Neural cell (in vitro differentiated cells): ENCODE measurements at regions not wholly inside any gene's neighbourhood (a gene's known extent, or its start where the extent isn't known, plus 50 kb on each side); places are given as distances from the start of the nearest gene placed in this dataset.
"Not testable (repeated sequence)": the region's sequence is repeated elsewhere in the genome, so short reads cannot be mapped to it uniquely, and the experiment has no call there.

Experiments
- H2AFZ ChIP-seq: fragments of 200-600, 300-800 bp; sonication (generic), shearing (Covaris generic); 2 replicates; pipeline ENCODE4 v1.6.0; 2014; ENCODE audit warnings: low read depth, mild to moderate bottlenecking, antibody characterized with exemption, low read length, moderate library complexity
- H3F3A ChIP-seq: fragments of 200-600 bp; shearing (Covaris generic); 2 replicates; pipeline ENCODE4 v1.6.1; 2016; ENCODE audit warnings: mild to moderate bottlenecking, moderate library complexity, mixed read lengths, antibody characterized with exemption, low read length; ENCODE audit not compliant: insufficient read depth, poor library complexity, severe bottlenecking
- H3K27ac ChIP-seq: fragments of 200-600, 300-800 bp; sonication (generic), shearing (Covaris generic); 2 replicates; pipeline ENCODE4 v1.5.1; 2014; ENCODE audit warnings: mild to moderate bottlenecking, low read length, moderate library complexity
- H3K27me3 ChIP-seq: fragments of 300-800, 200-600 bp; sonication (generic), shearing (Covaris generic); 2 replicates; pipeline ENCODE4 v1.6.0; 2014; ENCODE audit warnings: mild to moderate bottlenecking, low read depth, low read length, moderate library complexity; ENCODE audit not compliant: insufficient read depth
- H3K36me3 ChIP-seq: fragments of 300-800, 200-600 bp; sonication (generic), shearing (Covaris generic); 2 replicates; pipeline ENCODE4 v1.5.1; 2014; ENCODE audit warnings: mild to moderate bottlenecking, antibody characterized with exemption, low read length, moderate library complexity; ENCODE audit not compliant: insufficient read depth
- H3K4me2 ChIP-seq: fragments of 300-800, 200-600 bp; sonication (generic), shearing (Covaris generic); 2 replicates; pipeline ENCODE4 v1.6.0; 2014; ENCODE audit warnings: mild to moderate bottlenecking, low read length
- H3K4me3 ChIP-seq: fragments of 300-800, 200-600 bp; sonication (generic), shearing (Covaris generic); 2 replicates; pipeline ENCODE4 v1.5.1; 2014; ENCODE audit warnings: mild to moderate bottlenecking, low read length, moderate library complexity
- H3K79me2 ChIP-seq: fragments of 200-600 bp; shearing (Covaris generic); replicated peaks from 2 replicates; pipeline ENCODE4 v1.6.0; 2014; ENCODE audit warnings: mild to moderate bottlenecking, low read length, moderate library complexity; ENCODE audit not compliant: insufficient read depth
- H3K9ac ChIP-seq: fragments of 300-800, 200-600 bp; sonication (generic), shearing (Covaris generic); 2 replicates; pipeline ENCODE4 v1.6.1; 2016; ENCODE audit warnings: mild to moderate bottlenecking, low read length, mixed read lengths
- H3K9me2 ChIP-seq: fragments of 200-600 bp; shearing (Covaris generic); 2 replicates; pipeline ENCODE4 v1.6.1; 2016; ENCODE audit warnings: mild to moderate bottlenecking, low read length, mixed read lengths; ENCODE audit not compliant: insufficient read depth
- H3K9me3 ChIP-seq: fragments of 200-600, 300-800 bp; sonication (generic), shearing (Covaris generic); 2 replicates; pipeline ENCODE4 v1.6.1; 2016; ENCODE audit warnings: mild to moderate bottlenecking, mixed run types, low read length, moderate library complexity, mixed read lengths
- H4K20me1 ChIP-seq: fragments of 200-600 bp; shearing (Covaris generic); 2 replicates; pipeline ENCODE4 v1.6.1; 2016; ENCODE audit warnings: mild to moderate bottlenecking, mixed run types; ENCODE audit not compliant: insufficient read depth
- EP300 ChIP-seq: fragments of 450-650 bp; conservative IDR thresholded peaks from 2 replicates; pipeline ENCODE4 v1.6.1; 2014; ENCODE audit warnings: antibody characterized with exemption, mild to moderate bottlenecking, moderate library complexity; ENCODE audit not compliant: poor library complexity, severe bottlenecking
- EZH2 ChIP-seq: fragments of 200-600, 300-800 bp; shearing (Covaris generic), sonication (generic); IDR thresholded peaks from 2 replicates; pipeline ENCODE4 v1.6.1; 2014; ENCODE audit warnings: antibody characterized with exemption, low read length, borderline replicate concordance, mild to moderate bottlenecking; ENCODE audit not compliant: insufficient read depth, poor library complexity, severe bottlenecking
- MXI1 ChIP-seq: fragments of 450-650 bp; conservative IDR thresholded peaks from 2 replicates; pipeline ENCODE4 v1.6.1; 2014; ENCODE audit warnings: antibody characterized with exemption, mild to moderate bottlenecking; ENCODE audit not compliant: poor library complexity, severe bottlenecking
- POLR2AphosphoS5 ChIP-seq: IDR thresholded peaks from 2 replicates; pipeline ENCODE4 v1.6.1; 2012
- RAD21 ChIP-seq: fragments of 450-650 bp; conservative IDR thresholded peaks from 2 replicates; pipeline ENCODE4 v1.6.1; 2014; ENCODE audit warnings: antibody characterized with exemption, mild to moderate bottlenecking, moderate library complexity
- SMC3 ChIP-seq: fragments of 450-650 bp; conservative IDR thresholded peaks from 2 replicates; pipeline ENCODE4 v1.6.1; 2014; ENCODE audit warnings: antibody characterized with exemption, mild to moderate bottlenecking, moderate library complexity; ENCODE audit not compliant: poor library complexity
- TAF1 ChIP-seq: IDR thresholded peaks from 2 replicates; pipeline ENCODE4 v1.6.1; 2012; ENCODE audit warnings: low read depth
- TF ChIP-seq, protein P1 (sequence below): IDR thresholded peaks from 2 replicates; pipeline ENCODE4 v1.6.1; 2012; ENCODE audit warnings: borderline replicate concordance
- TF ChIP-seq, protein P2 (sequence below): fragments of 450-650 bp; IDR thresholded peaks from 2 replicates; pipeline ENCODE4 v1.5.1; 2014; ENCODE audit warnings: antibody characterized with exemption, mild to moderate bottlenecking, moderate library complexity; ENCODE audit not compliant: poor library complexity, severe bottlenecking

DNA sequence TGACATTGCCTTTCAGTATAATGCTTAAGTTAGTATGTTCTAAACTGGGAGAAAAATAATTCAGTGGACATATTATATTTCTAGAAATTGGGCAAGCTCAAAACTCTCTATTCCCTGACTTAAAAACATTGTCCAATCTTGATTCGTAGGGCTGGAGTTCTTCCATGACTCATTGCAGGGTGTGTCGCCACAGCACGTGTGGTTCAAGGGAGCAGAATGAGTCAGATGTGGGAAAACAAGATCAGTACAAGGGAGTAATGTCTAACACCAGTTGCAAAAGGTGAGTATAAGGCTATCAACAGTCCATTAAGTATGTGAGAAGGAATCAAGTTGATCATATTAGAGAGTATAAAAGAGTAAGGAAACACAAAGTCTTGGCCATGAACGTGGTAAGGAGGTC, 887.0 kb downstream of the TMTC2 start:
- Histone ChIP-seq H3K27me3 (no peaks in the 10 kb centered on the region), H3K36me3 (no peaks in the 10 kb centered on the region), H3K4me2 (no peak overlapping the region), H3K79me2 (no peaks in the 10 kb centered on the region), H2AFZ (no peak overlapping the region), H3K9me2 (no peaks in the 10 kb centered on the region), H3F3A (no peaks in the 10 kb centered on the region), H3K4me3 (no peak overlapping the region), H3K9ac (no peak overlapping the region), H3K27ac (no peak overlapping the region), H3K9me3 (no peaks in the 10 kb centered on the region), H4K20me1 (no peaks in the 10 kb centered on the region)
- TF ChIP-seq TAF1 (no peak), POLR2AphosphoS5 (no peak), MXI1 (no peak), EP300 (no peak), RAD21 (no peak)
- TF ChIP-seq, protein P1, sequence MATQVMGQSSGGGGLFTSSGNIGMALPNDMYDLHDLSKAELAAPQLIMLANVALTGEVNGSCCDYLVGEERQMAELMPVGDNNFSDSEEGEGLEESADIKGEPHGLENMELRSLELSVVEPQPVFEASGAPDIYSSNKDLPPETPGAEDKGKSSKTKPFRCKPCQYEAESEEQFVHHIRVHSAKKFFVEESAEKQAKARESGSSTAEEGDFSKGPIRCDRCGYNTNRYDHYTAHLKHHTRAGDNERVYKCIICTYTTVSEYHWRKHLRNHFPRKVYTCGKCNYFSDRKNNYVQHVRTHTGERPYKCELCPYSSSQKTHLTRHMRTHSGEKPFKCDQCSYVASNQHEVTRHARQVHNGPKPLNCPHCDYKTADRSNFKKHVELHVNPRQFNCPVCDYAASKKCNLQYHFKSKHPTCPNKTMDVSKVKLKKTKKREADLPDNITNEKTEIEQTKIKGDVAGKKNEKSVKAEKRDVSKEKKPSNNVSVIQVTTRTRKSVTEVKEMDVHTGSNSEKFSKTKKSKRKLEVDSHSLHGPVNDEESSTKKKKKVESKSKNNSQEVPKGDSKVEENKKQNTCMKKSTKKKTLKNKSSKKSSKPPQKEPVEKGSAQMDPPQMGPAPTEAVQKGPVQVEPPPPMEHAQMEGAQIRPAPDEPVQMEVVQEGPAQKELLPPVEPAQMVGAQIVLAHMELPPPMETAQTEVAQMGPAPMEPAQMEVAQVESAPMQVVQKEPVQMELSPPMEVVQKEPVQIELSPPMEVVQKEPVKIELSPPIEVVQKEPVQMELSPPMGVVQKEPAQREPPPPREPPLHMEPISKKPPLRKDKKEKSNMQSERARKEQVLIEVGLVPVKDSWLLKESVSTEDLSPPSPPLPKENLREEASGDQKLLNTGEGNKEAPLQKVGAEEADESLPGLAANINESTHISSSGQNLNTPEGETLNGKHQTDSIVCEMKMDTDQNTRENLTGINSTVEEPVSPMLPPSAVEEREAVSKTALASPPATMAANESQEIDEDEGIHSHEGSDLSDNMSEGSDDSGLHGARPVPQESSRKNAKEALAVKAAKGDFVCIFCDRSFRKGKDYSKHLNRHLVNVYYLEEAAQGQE: no peak
- TF ChIP-seq, protein P2, sequence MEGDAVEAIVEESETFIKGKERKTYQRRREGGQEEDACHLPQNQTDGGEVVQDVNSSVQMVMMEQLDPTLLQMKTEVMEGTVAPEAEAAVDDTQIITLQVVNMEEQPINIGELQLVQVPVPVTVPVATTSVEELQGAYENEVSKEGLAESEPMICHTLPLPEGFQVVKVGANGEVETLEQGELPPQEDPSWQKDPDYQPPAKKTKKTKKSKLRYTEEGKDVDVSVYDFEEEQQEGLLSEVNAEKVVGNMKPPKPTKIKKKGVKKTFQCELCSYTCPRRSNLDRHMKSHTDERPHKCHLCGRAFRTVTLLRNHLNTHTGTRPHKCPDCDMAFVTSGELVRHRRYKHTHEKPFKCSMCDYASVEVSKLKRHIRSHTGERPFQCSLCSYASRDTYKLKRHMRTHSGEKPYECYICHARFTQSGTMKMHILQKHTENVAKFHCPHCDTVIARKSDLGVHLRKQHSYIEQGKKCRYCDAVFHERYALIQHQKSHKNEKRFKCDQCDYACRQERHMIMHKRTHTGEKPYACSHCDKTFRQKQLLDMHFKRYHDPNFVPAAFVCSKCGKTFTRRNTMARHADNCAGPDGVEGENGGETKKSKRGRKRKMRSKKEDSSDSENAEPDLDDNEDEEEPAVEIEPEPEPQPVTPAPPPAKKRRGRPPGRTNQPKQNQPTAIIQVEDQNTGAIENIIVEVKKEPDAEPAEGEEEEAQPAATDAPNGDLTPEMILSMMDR: no peak

GRCh38 chr12:83559650-83560049, 872.9 kb downstream of the TMTC2 start:
- no peaks in the 10 kb centered on the region for H3F3A ChIP-seq
- H3K27ac ChIP-seq: no peak overlapping the region
- no peak overlapping the region for H2AFZ ChIP-seq
- H3K4me2 ChIP-seq: no peak overlapping the region
- no peak overlapping the region for H3K9ac ChIP-seq
- no peak overlapping the region for H3K4me3 ChIP-seq
- H3K79me2 ChIP-seq: no peaks in the 10 kb centered on the region
- no peaks in the 10 kb centered on the region for H3K9me2 ChIP-seq
- H3K36me3 ChIP-seq: no peaks in the 10 kb centered on the region
- no peaks in the 10 kb centered on the region for H3K9me3 ChIP-seq
- H3K27me3 ChIP-seq: no peaks in the 10 kb centered on the region
- no peaks in the 10 kb centered on the region for H4K20me1 ChIP-seq
- TF ChIP-seq POLR2AphosphoS5: no peak
- TF ChIP-seq, protein P1: no peak
- TF ChIP-seq TAF1: no peak
- TF ChIP-seq RAD21: no peak
- TF ChIP-seq, protein P2: no peak
- TF ChIP-seq SMC3: no peak
- no peak for TF ChIP-seq EZH2
- TF ChIP-seq MXI1: no peak
- no peak for TF ChIP-seq EP300

DNA sequence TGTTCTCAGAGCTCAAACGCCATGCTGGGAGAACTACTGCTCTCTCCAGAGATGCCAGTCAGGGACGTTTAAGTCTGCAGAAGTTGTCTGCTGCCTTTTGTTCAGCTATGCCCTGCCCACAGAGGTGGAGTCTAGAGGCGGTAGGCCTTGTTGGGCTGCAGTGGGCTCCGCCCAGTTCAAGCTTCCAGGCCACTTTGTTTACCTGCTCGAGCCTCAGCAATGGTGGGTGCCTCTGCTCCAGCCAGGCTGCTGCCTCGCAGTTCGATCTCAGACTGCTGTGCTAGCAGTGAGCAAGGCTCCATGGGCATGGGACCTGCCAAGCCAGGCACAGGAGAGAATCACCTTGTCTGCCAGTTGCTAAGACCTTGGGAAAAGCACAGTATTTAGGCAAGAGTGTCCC, 869.3 kb downstream of the TMTC2 start:
- not testable (repeated sequence) for H3K27ac ChIP-seq, H3K9me2 ChIP-seq, H2AFZ ChIP-seq, H3K9me3 ChIP-seq, H3K36me3 ChIP-seq, H3K79me2 ChIP-seq, H3K4me3 ChIP-seq, H3K9ac ChIP-seq, H3F3A ChIP-seq, H3K4me2 ChIP-seq, H4K20me1 ChIP-seq, H3K27me3 ChIP-seq
